AG09319 (cell line): ENCODE measurements at regions not wholly inside any gene's neighbourhood (a gene's known extent, or its start where the extent isn't known, plus 50 kb on each side); places are given as distances from the start of the nearest gene placed in this dataset.
"Not testable (repeated sequence)": the region's sequence is repeated elsewhere in the genome, so short reads cannot be mapped to it uniquely, and the experiment has no call there.

ENCODE experiments used
- DNase-seq: peaks from one replicate; pipeline ENCODE4 v3.0.0-alpha.2; 2010; ENCODE audit warnings: low read depth; ENCODE audit errors: extremely low read depth
- CTCF ChIP-seq: IDR thresholded peaks from 2 replicates; pipeline ENCODE4 v1.5.1; 2011; ENCODE audit warnings: low read depth, mild to moderate bottlenecking, inconsistent platforms, low read length, moderate library complexity

DNA sequence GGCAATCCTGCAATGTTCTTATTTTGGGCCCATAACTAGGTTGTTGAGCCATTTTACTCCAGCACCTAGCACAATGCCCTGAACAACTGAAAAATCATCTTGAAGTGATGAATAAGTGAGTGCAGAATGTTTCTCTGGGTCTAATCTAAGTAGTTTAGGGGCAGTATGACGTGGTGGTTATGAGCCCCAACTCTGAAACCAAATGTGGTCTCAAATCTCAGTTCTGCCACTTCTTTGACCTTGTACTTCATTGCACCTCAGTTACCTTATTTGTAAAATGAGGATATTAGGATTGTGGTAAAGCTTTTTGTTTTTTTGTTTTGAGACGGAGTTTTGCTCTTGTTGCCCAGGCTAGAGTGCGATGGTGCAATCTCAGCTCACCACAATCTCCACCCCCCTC, 80.9 kb upstream of the SNX2 start:
- no peak for DNase-seq
- TF ChIP-seq CTCF = no peak

- DNase-seq = no peak
- no peak for TF ChIP-seq CTCF
These were observed 80.0 kb upstream of the SNX2 start for GRCh38 chr5:122694884-122695283.

DNA sequence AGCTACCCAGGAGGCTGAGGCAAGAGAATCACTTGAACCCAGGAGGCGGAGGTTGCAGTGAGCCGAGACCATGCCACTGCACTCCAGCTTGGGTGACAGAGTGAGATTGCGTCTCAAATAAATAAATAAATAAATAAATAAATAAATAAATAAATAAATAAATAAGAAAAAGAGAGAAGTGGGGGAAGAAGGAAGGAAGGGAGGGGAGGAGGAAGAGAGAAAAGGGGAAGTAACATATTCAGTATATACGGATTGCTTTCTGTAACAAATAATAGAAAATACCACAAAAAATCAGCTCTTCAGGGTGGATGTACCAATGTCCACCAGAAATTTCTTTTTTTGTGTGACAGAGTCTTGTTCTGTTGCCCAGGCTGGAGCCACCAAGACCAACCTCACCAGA, 78.1 kb upstream of the SNX2 start:
- not testable (repeated sequence) for DNase-seq

- DNase-seq = no peak
- no peak for TF ChIP-seq CTCF
These were observed 77.7 kb upstream of the SNX2 start for GRCh38 chr5:122697191-122697590.

DNA sequence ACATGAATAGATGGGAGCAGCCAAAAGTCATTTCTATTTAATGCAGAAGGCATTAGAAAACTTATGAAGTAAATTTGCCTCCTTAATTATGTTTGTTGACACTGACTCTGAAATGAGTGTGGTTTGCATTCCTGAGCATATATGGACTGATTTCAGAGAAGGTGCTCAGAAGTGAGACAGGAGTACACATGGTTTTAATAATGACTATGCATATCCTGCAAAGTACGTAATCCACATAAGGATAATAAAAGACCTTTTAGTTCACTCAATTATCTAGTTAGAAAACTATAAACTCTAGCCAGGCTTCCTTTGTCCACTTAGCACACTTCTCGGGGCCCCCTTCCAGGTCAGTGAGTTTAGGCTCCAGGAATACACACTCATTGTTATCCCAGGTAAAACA, 75.7 kb upstream of the SNX2 start:
- no peak for TF ChIP-seq CTCF
- no peak for DNase-seq

GRCh38 chr5:122701640-122702523, 73.0 kb upstream of the SNX2 start:
- no peak for TF ChIP-seq CTCF
- DNase-seq = no peak

- no peak for TF ChIP-seq CTCF
- DNase-seq = no peak
These were observed 72.4 kb upstream of the SNX2 start for GRCh38 chr5:122702524-122702875.

GRCh38 chr5:122703203-122703602, 71.7 kb upstream of the SNX2 start:
- no peak for DNase-seq
- no peak for TF ChIP-seq CTCF
